HFFc6 (cell line): ENCODE measurements at regions not wholly inside any gene's neighbourhood (a gene's known extent, or its start where the extent isn't known, plus 50 kb on each side); places are given as distances from the start of the nearest gene placed in this dataset.
A peak's percentile ranks its signal among the peaks of the same experiment; 100 is the strongest.

Experiments
- DNase-seq: peaks from one replicate; pipeline ENCODE4 v3.0.0-alpha.2; 2018
- H3K27ac Mint-ChIP-seq: 2 replicates; pipeline ENCODE4 v1.8.0; 2020; ENCODE audit warnings: mild to moderate bottlenecking, mixed read lengths
- H3K27me3 Mint-ChIP-seq: 2 replicates; pipeline ENCODE4 v1.8.0; 2021; ENCODE audit warnings: mild to moderate bottlenecking, moderate library complexity, mixed read lengths; ENCODE audit not compliant: insufficient read depth
- H3K36me3 Mint-ChIP-seq: 2 replicates; pipeline ENCODE4 v1.8.0; 2021; ENCODE audit warnings: low read depth, mixed read lengths
- H3K4me1 Mint-ChIP-seq: 2 replicates; pipeline ENCODE4 v1.8.0; 2020; ENCODE audit warnings: low read depth, mixed read lengths
- H3K4me3 Mint-ChIP-seq: 2 replicates; pipeline ENCODE4 v1.8.0; 2020; ENCODE audit warnings: mild to moderate bottlenecking, moderate library complexity, mixed read lengths
- H3K9me3 Mint-ChIP-seq: 2 replicates; pipeline ENCODE4 v1.8.0; 2020; ENCODE audit warnings: mild to moderate bottlenecking, mixed read lengths
- CTCF ChIP-seq: fragments of 200-600 bp; sonication (generic); IDR thresholded peaks from 2 replicates; pipeline ENCODE4 v1.5.0; 2021; ENCODE audit warnings: antibody characterized with exemption, mild to moderate bottlenecking

GRCh38 chr13:95367309-95367843 lies 66.1 kb upstream of the ABCC4 start:
- H3K36me3 Mint-ChIP-seq = no peaks in the 10 kb centered on the region
- no peak for DNase-seq
- H3K27me3 Mint-ChIP-seq = peaks cover 20% of the 10 kb centered on the region
- no peaks in the 10 kb centered on the region for H3K4me1 Mint-ChIP-seq
- TF ChIP-seq CTCF = no peak
- no peak overlapping the region for H3K27ac Mint-ChIP-seq
- no peak overlapping the region for H3K4me3 Mint-ChIP-seq
- peaks cover 4% of the 10 kb centered on the region; the same call in 1 of the 2 replicates for H3K9me3 Mint-ChIP-seq

DNA sequence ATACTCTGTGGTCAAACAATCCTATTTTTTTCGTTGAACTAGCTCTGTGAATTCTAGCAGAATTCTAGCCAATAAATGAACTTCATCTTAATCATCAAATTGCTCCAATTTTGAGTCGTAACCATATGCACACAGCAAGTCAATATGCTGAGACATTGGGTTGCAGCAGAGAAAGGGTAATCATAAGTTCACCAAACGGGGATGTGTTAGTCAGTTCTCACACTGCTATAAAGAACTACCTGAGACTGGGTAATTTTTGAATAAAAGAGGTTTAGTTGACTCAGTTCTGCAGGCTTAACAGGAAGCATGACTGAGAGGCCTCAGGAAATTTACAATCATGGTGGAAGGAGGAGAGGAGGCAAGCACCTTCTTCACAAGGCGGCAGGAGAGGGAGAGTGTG lies 67.7 kb upstream of the ABCC4 start:
- Mint-ChIP-seq H3K36me3 (no peaks in the 10 kb centered on the region), H3K27ac (no peak overlapping the region), H3K9me3 (no peaks in the 10 kb centered on the region), H3K4me3 (no peak overlapping the region), H3K27me3 (peaks cover 10% of the 10 kb centered on the region), H3K4me1 (no peaks in the 10 kb centered on the region)
- TF ChIP-seq CTCF = no peak
- no peak for DNase-seq

GRCh38 chr13:95375706-95376105 lies 74.5 kb upstream of the ABCC4 start:
- H3K27me3 Mint-ChIP-seq = peaks cover 15% of the 10 kb centered on the region
- no peak for TF ChIP-seq CTCF
- H3K27ac Mint-ChIP-seq = no peak overlapping the region
- H3K9me3 Mint-ChIP-seq = no peaks in the 10 kb centered on the region
- no peak overlapping the region for H3K4me3 Mint-ChIP-seq
- H3K4me1 Mint-ChIP-seq = peaks cover 5% of the 10 kb centered on the region
- no peak for DNase-seq
- H3K36me3 Mint-ChIP-seq = no peaks in the 10 kb centered on the region

DNA sequence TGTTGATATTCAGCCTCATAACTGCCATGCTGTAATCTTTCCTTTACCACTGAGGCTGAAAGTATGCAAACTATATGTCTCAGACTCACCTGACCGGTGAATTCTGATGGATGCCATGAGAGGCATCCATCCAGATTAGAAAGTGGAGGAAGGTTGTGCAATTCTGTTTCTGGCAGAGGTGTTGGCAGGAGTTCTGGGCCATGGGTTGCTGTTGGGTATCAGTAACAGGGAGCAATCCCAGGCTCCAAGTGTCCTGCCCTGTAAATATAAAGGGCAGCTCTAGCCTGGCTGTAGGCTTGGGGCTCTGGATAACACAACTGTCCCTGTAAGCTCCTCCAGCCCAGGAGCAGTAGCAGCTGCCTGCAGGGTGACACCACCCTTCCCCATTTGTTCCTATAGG lies 77.4 kb upstream of the ABCC4 start:
- no peak overlapping the region for H3K27ac Mint-ChIP-seq
- no peak for TF ChIP-seq CTCF
- H3K36me3 Mint-ChIP-seq = no peaks in the 10 kb centered on the region
- no peak for DNase-seq
- peaks cover 15% of the 10 kb centered on the region for H3K27me3 Mint-ChIP-seq
- H3K9me3 Mint-ChIP-seq = no peaks in the 10 kb centered on the region
- peaks cover 6% of the 10 kb centered on the region for H3K4me1 Mint-ChIP-seq
- no peak overlapping the region for H3K4me3 Mint-ChIP-seq

GRCh38 chr13:95380468-95381211 lies 79.4 kb upstream of the ABCC4 start:
- Mint-ChIP-seq H3K4me3 (peak overlapping the region; percentile 62), H3K9me3 (no peaks in the 10 kb centered on the region), H3K27me3 (peaks cover 10% of the 10 kb centered on the region), H3K36me3 (no peaks in the 10 kb centered on the region), H3K4me1 (peaks cover 15% of the 10 kb centered on the region), H3K27ac (no peak overlapping the region; the same call in 1 of the 2 replicates)
- peak; percentile 77 for DNase-seq
- TF ChIP-seq CTCF = peak; percentile 88
